Skeletal muscle tissue (tissue), 3 donors: ENCODE measurements at regions not wholly inside any gene's neighbourhood (a gene's known extent, or its start where the extent isn't known, plus 50 kb on each side); places are given as distances from the start of the nearest gene placed in this dataset.

Experiments
- H3K27ac ChIP-seq: one replicate; pipeline ENCODE4 v1.7.0; 2013; ENCODE audit warnings: mild to moderate bottlenecking, low read depth, low read length, inconsistent platforms
- H3K27me3 ChIP-seq, 3 donors: one replicate each; pipeline ENCODE4 v1.7.0; 2013; ENCODE audit warnings: low read length in 3 of 3; ENCODE audit not compliant: control insufficient read depth in 3 of 3, insufficient read depth in 3 of 3
- H3K36me3 ChIP-seq, 3 donors: one replicate each; pipeline ENCODE4 v1.7.0; 2013; ENCODE audit warnings: low read length in 3 of 3; ENCODE audit not compliant: control insufficient read depth in 3 of 3, insufficient read depth in 3 of 3
- H3K4me1 ChIP-seq, 3 donors: one replicate each; pipeline ENCODE4 v1.7.0; 2013; ENCODE audit warnings: low read length in 3 of 3, mild to moderate bottlenecking in 3 of 3; ENCODE audit not compliant: control insufficient read depth in 3 of 3, insufficient read depth in 3 of 3
- H3K4me3 ChIP-seq, 3 donors: one replicate each; pipeline ENCODE4 v1.7.0; 2013; ENCODE audit warnings: low read length in 3 of 3
- H3K9ac ChIP-seq, 3 donors: one replicate each; pipeline ENCODE4 v1.7.0; 2013; ENCODE audit warnings: low read length in 3 of 3, mild to moderate bottlenecking in 3 of 3, moderate library complexity in 2 of 3, low read depth in 1 of 3
- H3K9me3 ChIP-seq, 3 donors: one replicate each; pipeline ENCODE4 v1.7.0; 2013; ENCODE audit warnings: low read length in 3 of 3; ENCODE audit not compliant: control insufficient read depth in 3 of 3
- donor health status: Osteomylitis.

- Histone ChIP-seq H3K4me1 (no peaks in the 10 kb centered on the region), H3K9me3 (no peaks in the 10 kb centered on the region), H3K27ac (no peak overlapping the region), H3K4me3 (no peak overlapping the region), H3K27me3 (no peaks in the 10 kb centered on the region), H3K9ac (no peak overlapping the region), H3K36me3 (no peaks in the 10 kb centered on the region)
Observed at GRCh38 chr5:33267801-33268200, 173.0 kb upstream of the TARS1 start.

GRCh38 chr5:33268374-33268773 lies 172.4 kb upstream of the TARS1 start:
- H3K4me1 ChIP-seq, result no peaks in the 10 kb centered on the region
- H3K27ac ChIP-seq, result no peak overlapping the region
- H3K36me3 ChIP-seq, result no peaks in the 10 kb centered on the region
- H3K4me3 ChIP-seq, result no peak overlapping the region
- H3K9me3 ChIP-seq, result no peaks in the 10 kb centered on the region
- H3K27me3 ChIP-seq, result no peaks in the 10 kb centered on the region
- no peak overlapping the region for H3K9ac ChIP-seq

GRCh38 chr5:33270671-33271070 lies 170.1 kb upstream of the TARS1 start:
- no peaks in the 10 kb centered on the region for H3K27me3 ChIP-seq
- no peak overlapping the region for H3K27ac ChIP-seq
- H3K4me3 ChIP-seq, result no peak overlapping the region

GRCh38 chr5:33271606-33272005 lies 169.2 kb upstream of the TARS1 start:
- no peak overlapping the region for H3K4me3 ChIP-seq
- peaks cover 0 to 1% (median 0%) of the 10 kb centered on the region in 3 donors for H3K4me1 ChIP-seq
- H3K9me3 ChIP-seq, result no peaks in the 10 kb centered on the region
- H3K27ac ChIP-seq, result no peak overlapping the region
- no peak overlapping the region for H3K9ac ChIP-seq
- H3K27me3 ChIP-seq, result no peaks in the 10 kb centered on the region
- no peaks in the 10 kb centered on the region for H3K36me3 ChIP-seq

More at GRCh38 chr5:33270671-33271070, 170.1 kb upstream of the TARS1 start:
- Histone ChIP-seq H3K9me3 (no peaks in the 10 kb centered on the region), H3K36me3 (no peaks in the 10 kb centered on the region), H3K4me1 (no peaks in the 10 kb centered on the region), H3K9ac (no peak overlapping the region)

DNA sequence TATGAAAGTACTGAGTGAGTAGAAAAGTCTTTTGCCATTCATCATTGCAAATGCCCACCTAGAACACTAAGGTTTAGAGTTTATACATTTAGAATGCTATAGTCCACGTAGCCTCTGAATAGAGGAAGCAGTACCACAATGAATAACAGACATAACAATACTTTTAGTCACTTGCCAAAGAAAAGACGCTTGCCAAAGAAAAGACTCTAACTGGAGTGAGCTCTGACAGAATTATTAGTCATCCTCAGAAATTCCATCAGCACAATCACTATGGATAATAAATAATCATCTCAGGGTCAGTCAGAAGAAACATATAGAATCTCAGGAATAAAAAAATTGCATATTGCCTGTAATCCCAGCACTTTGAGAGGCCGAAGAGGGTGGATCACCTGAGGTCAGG lies 168.5 kb upstream of the TARS1 start:
- H3K9ac ChIP-seq, result no peak overlapping the region
- no peaks in the 10 kb centered on the region for H3K36me3 ChIP-seq

DNA sequence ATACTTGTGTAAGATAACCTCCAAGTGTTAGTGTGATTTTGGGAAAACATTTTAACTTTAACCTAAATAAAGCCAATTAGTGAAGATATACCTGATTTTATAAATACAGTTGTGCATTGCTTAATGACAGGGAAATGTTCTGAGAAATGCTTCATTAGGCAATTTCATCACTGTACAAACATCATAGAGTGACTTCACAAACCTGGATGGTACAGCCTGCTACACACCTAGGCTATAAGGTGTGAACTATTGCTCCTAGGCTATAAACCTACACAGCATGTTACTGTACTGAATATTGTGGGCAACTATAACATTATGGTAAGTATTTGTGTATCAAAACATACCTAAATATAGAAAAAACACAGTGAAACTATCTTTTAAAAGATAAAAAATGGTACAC lies 166.8 kb upstream of the TARS1 start:
- Histone ChIP-seq H3K27ac (no peak overlapping the region), H3K4me3 (no peak overlapping the region), H3K9me3 (no peaks in the 10 kb centered on the region), H3K4me1 (peaks cover 0 to 5% (median 0%) of the 10 kb centered on the region in 3 donors), H3K9ac (no peak overlapping the region), H3K36me3 (no peaks in the 10 kb centered on the region), H3K27me3 (no peaks in the 10 kb centered on the region)

More for the DNA sequence above, 168.5 kb upstream of the TARS1 start:
- Histone ChIP-seq H3K4me1 (peaks cover 0 to 5% (median 0%) of the 10 kb centered on the region in 3 donors), H3K9me3 (no peaks in the 10 kb centered on the region), H3K27me3 (no peaks in the 10 kb centered on the region), H3K4me3 (no peak overlapping the region), H3K27ac (no peak overlapping the region)

DNA sequence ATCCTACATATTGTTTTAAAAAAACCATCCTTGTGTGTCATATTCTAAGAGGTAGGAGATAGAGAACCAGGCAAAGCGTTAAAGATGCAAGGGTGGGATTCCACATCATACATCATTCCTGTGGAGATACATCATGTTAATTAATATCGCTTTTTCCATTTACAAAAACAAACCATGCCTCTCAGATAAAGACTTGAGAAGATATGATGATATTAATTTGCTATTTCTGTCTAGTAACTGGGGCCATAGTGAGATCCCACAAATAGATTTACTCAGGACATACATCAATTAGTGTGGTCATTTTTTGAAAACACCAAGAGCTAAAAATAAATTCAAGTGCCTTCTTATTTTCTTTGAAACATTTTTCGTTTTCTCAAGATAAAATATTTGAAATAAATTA lies 165.4 kb upstream of the TARS1 start:
- Histone ChIP-seq H3K27ac (no peak overlapping the region), H3K9ac (no peak overlapping the region), H3K9me3 (no peaks in the 10 kb centered on the region), H3K36me3 (no peaks in the 10 kb centered on the region), H3K27me3 (no peaks in the 10 kb centered on the region), H3K4me3 (no peak overlapping the region), H3K4me1 (peaks cover 0 to 5% (median 0%) of the 10 kb centered on the region in 3 donors)

GRCh38 chr5:33275921-33276627 lies 164.7 kb upstream of the TARS1 start:
- no peaks in the 10 kb centered on the region for H3K27me3 ChIP-seq
- H3K27ac ChIP-seq, result no peak overlapping the region
- H3K4me3 ChIP-seq, result no peak overlapping the region
- no peaks in the 10 kb centered on the region for H3K9me3 ChIP-seq
- H3K9ac ChIP-seq, result no peak overlapping the region
- peaks cover 0 to 5% (median 0%) of the 10 kb centered on the region in 3 donors for H3K4me1 ChIP-seq
- H3K36me3 ChIP-seq, result no peaks in the 10 kb centered on the region

DNA sequence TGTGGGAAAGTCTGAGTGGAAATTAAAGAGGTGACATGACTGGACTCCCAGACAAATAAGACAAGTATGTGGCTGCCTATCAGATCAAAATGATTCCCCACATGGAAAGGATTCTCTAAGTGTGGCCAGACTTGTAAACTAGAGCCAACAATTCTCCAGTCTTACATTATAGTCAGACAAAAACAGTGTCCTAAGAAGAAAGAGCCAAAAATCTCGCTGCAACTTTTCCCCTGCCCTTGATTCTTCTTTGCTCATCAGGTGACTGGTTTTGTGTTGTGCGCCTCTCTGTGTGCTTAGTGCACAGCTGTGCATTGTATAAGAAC lies 164.2 kb upstream of the TARS1 start:
- no peaks in the 10 kb centered on the region for H3K27me3 ChIP-seq
- no peak overlapping the region for H3K9ac ChIP-seq
- H3K4me1 ChIP-seq, result peaks cover 0 to 5% (median 0%) of the 10 kb centered on the region in 3 donors
- H3K9me3 ChIP-seq, result no peaks in the 10 kb centered on the region
- H3K36me3 ChIP-seq, result no peaks in the 10 kb centered on the region
- H3K4me3 ChIP-seq, result no peak overlapping the region
- no peak overlapping the region for H3K27ac ChIP-seq

DNA sequence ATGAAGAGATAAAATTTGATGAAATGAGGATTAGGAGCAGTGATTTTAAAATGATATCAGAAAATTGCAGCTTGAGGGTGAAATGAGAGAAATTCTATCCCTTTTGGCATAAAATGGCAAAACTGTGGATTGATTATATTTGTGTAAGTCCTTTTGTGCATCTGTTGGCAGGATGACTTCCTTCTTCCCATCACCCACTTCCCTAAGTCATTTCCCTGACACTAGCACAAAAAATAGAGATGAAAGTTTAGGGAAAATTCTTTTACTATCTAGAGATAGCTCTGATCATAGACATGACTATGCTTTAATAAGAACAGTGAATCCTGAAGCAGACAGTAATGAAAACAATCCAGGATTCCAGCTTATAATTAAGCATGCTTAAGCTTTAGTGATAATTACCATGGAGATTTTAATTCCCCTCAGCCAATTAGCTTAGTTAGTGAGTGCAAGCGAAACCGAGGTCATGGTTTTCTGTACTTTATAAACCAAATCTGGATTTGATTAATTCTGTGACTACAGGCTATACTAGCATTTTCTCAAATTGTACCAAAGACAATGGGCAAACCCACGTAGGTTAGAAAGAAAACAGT lies 163.6 kb upstream of the TARS1 start:
- H3K9me3 ChIP-seq, result no peaks in the 10 kb centered on the region
- H3K27ac ChIP-seq, result no peak overlapping the region
- H3K36me3 ChIP-seq, result no peaks in the 10 kb centered on the region
- no peak overlapping the region for H3K4me3 ChIP-seq
- peaks cover 0 to 9% (median 0%) of the 10 kb centered on the region in 3 donors for H3K4me1 ChIP-seq
- no peaks in the 10 kb centered on the region for H3K27me3 ChIP-seq
- no peak overlapping the region for H3K9ac ChIP-seq
